NCI-H524 treated with DMSO at 0.1 percent for 48 hours (cell line): ENCODE measurements at regions not wholly inside any gene's neighbourhood (a gene's known extent, or its start where the extent isn't known, plus 50 kb on each side); places are given as distances from the start of the nearest gene placed in this dataset.

Experiments used
- DNase-seq: peaks from one replicate; lab custom pipeline; 2025; lab: John Stamatoyannopoulos, UW

- DNase-seq, result no peak
Measured at GRCh38 chr2:217270485-217271121, 410.7 kb upstream of the TNP1 start.

GRCh38 chr2:217269701-217270484 is 410.0 kb upstream of the TNP1 start:
- DNase-seq, result no peak

- no peak for DNase-seq
Measured at GRCh38 chr2:217268978-217269377, 409.1 kb upstream of the TNP1 start.

- no peak for DNase-seq
Measured at GRCh38 chr2:217267758-217268157, 407.9 kb upstream of the TNP1 start.

- no peak for DNase-seq
Measured at GRCh38 chr2:217263756-217264155, 403.9 kb upstream of the TNP1 start.

- DNase-seq, result no peak
Measured at GRCh38 chr2:217262911-217263310, 403.0 kb upstream of the TNP1 start.

GRCh38 chr2:217261452-217261851 is 401.6 kb upstream of the TNP1 start:
- DNase-seq, result no peak

- DNase-seq, result no peak
Measured at GRCh38 chr2:217260441-217261115, 400.7 kb upstream of the TNP1 start.

- no peak for DNase-seq
Measured at GRCh38 chr2:217258170-217258569, 398.3 kb upstream of the TNP1 start.

GRCh38 chr2:217256251-217256650 is 396.4 kb upstream of the TNP1 start:
- DNase-seq, result peak; percentile 69

- DNase-seq, result peak; percentile 17
Measured at GRCh38 chr2:217254111-217254510, 394.2 kb upstream of the TNP1 start.

- no peak for DNase-seq
Measured at GRCh38 chr2:217252181-217252580, 392.3 kb upstream of the TNP1 start.

- DNase-seq, result no peak
Measured at GRCh38 chr2:217250013-217250524, 390.2 kb upstream of the TNP1 start.

- no peak for DNase-seq
Measured at GRCh38 chr2:217249121-217250012, 389.5 kb upstream of the TNP1 start.

- DNase-seq, result no peak
Measured at GRCh38 chr2:217248312-217248935, 388.6 kb upstream of the TNP1 start.

- DNase-seq, result no peak
Measured at GRCh38 chr2:217247476-217247875, 387.6 kb upstream of the TNP1 start.

- no peak for DNase-seq
Measured at GRCh38 chr2:217246108-217246507, 386.2 kb upstream of the TNP1 start.

GRCh38 chr2:217244815-217245214 is 385.0 kb upstream of the TNP1 start:
- DNase-seq, result no peak

GRCh38 chr2:217242947-217243346 is 383.1 kb upstream of the TNP1 start:
- no peak for DNase-seq

GRCh38 chr2:217231724-217232123 is 371.9 kb upstream of the TNP1 start:
- no peak for DNase-seq

GRCh38 chr2:217231212-217231611 is 371.3 kb upstream of the TNP1 start:
- DNase-seq, result no peak
